ENCODE measurements at regions not wholly inside any gene's neighbourhood (a gene's known extent, or its start where the extent isn't known, plus 50 kb on each side); places are given as distances from the start of the nearest gene placed in this dataset.
"Not testable (repeated sequence)": the region's sequence is repeated elsewhere in the genome, so short reads cannot be mapped to it uniquely, and the experiment has no call there.

GRCh38 chr4:93908778-93909177, 80.2 kb downstream of the ATOH1 start:
- no peaks in the 10 kb centered on the region for H3K27me3 ChIP-seq
- no peak overlapping the region for H3K27ac ChIP-seq
- no peaks in the 10 kb centered on the region for H3K4me1 ChIP-seq
- DNase-seq (ENCODE audit: low spot score in 2 of 2), result no peak
- no peak for TF ChIP-seq CTCF (IDR thresholded peaks at IDR 0.05)
- H3K4me3 ChIP-seq, result no peak overlapping the region
- H3K36me3 ChIP-seq, result no peaks in the 10 kb centered on the region
- intact Hi-C loops (cut with DNase I), result no loop called here
- H3K9me3 ChIP-seq, result no peaks in the 10 kb centered on the region

DNA sequence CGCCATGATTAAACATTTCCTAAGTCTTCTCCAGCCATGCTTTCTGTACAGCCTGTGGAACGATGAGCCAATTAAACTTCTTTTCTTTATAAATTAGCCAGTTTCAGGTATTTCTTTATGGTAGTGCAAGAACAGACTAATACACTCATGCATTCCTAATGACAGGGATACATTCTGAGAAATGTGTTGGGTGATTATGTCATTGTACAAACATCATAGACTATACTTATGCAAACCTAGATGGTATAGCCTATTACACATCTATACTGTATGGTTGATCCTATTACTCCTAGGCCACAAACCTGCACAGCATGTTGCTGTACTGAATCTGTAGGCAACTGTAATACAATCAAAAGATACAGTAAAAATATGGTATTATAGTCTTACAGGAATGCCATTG, 83.1 kb downstream of the ATOH1 start:
- TF ChIP-seq CTCF (IDR thresholded peaks at IDR 0.05), result no peak
- no peak for DNase-seq (ENCODE audit: low spot score in 2 of 2)
- no peaks in the 10 kb centered on the region for H3K9me3 ChIP-seq
- intact Hi-C loops (cut with DNase I), result no loop called here
- H3K36me3 ChIP-seq, result no peaks in the 10 kb centered on the region
- H3K27me3 ChIP-seq, result no peaks in the 10 kb centered on the region
- no peak overlapping the region for H3K27ac ChIP-seq
- no peaks in the 10 kb centered on the region for H3K4me1 ChIP-seq
- no peak overlapping the region for H3K4me3 ChIP-seq

GRCh38 chr4:93912146-93912545, 83.6 kb downstream of the ATOH1 start:
- Histone ChIP-seq H3K27me3 (no peaks in the 10 kb centered on the region), H3K27ac (no peak overlapping the region), H3K9me3 (no peaks in the 10 kb centered on the region), H3K4me1 (no peaks in the 10 kb centered on the region), H3K36me3 (no peaks in the 10 kb centered on the region), H3K4me3 (no peak overlapping the region)
- TF ChIP-seq CTCF (IDR thresholded peaks at IDR 0.05), result no peak
- DNase-seq (ENCODE audit: low spot score in 2 of 2), result no peak
- intact Hi-C loops (cut with DNase I), result no loop called here

GRCh38 chr4:93918856-93919255, 90.3 kb downstream of the ATOH1 start:
- Histone ChIP-seq H3K27me3 (no peaks in the 10 kb centered on the region), H3K4me1 (no peaks in the 10 kb centered on the region), H3K36me3 (no peaks in the 10 kb centered on the region), H3K27ac (no peak overlapping the region), H3K9me3 (no peaks in the 10 kb centered on the region), H3K4me3 (no peak overlapping the region)
- no peak for TF ChIP-seq CTCF (IDR thresholded peaks at IDR 0.05)
- intact Hi-C loops (cut with DNase I), result no loop called here
- no peak for DNase-seq (ENCODE audit: low spot score in 2 of 2)

- H3K36me3 ChIP-seq; H3K4me3 ChIP-seq; H3K27me3 ChIP-seq; H3K4me1 ChIP-seq; DNase-seq (ENCODE audit: low spot score in 2 of 2); H3K27ac ChIP-seq; intact Hi-C loops (cut with DNase I); H3K9me3 ChIP-seq: not testable (repeated sequence)
Measured at GRCh38 chr4:93923570-93923969, 95.0 kb downstream of the ATOH1 start.

DNA sequence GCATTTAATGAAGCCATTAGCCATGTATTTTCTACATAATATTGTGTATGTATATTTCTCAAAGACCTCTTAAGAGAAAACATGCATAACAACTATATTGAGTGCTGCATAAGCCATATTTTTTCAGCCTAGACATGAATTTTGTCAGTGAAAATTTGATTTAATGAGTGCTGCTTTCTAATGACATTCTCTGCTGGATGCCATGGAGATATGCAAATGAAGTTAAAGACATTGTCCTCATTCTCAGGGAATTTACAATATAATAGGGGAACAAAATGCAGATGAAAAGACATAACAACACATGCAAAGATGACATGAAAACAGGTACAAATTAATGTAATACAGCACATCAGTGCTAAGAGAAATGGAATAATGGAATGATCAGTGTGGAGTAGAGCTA, 118.7 kb downstream of the ATOH1 start:
- H3K4me3 ChIP-seq, result no peak overlapping the region
- no peak for TF ChIP-seq CTCF (IDR thresholded peaks at IDR 0.05)
- H3K9me3 ChIP-seq, result no peaks in the 10 kb centered on the region
- no peaks in the 10 kb centered on the region for H3K27me3 ChIP-seq
- H3K36me3 ChIP-seq, result no peaks in the 10 kb centered on the region
- H3K4me1 ChIP-seq, result no peaks in the 10 kb centered on the region
- intact Hi-C loops (cut with DNase I), result no loop called here
- no peak for DNase-seq (ENCODE audit: low spot score in 2 of 2)
- H3K27ac ChIP-seq, result no peak overlapping the region

- H3K27ac ChIP-seq; intact Hi-C loops (cut with DNase I); H3K4me3 ChIP-seq; H3K9me3 ChIP-seq; H3K27me3 ChIP-seq; H3K36me3 ChIP-seq; DNase-seq (ENCODE audit: low spot score in 2 of 2); H3K4me1 ChIP-seq: not testable (repeated sequence)
Measured at GRCh38 chr4:93950239-93950638, 121.7 kb downstream of the ATOH1 start.

All from ascending aorta (tissue), 2 donors.